Heart left ventricle (tissue), 13 donors: ENCODE measurements at regions not wholly inside any gene's neighbourhood (a gene's known extent, or its start where the extent isn't known, plus 50 kb on each side); places are given as distances from the start of the nearest gene placed in this dataset.

Experiments used
- POLR2A ChIP-seq, 2 donors: fragments of 450-650 bp; IDR thresholded peaks; one replicate each; pipeline ENCODE4 v1.6.1; 2017; ENCODE audit warnings: antibody characterized with exemption in 2 of 2, mild to moderate bottlenecking in 2 of 2, moderate library complexity in 2 of 2
- TF ChIP-seq, protein P1 (sequence below), 12 donors: fragments of 200-600 bp; sonication (generic) in 4 of 12; IDR thresholded peaks; one replicate each; pipeline versions ENCODE4 v1.5.0 to v1.8.0; 2018 to 2022; ENCODE audit warnings: antibody characterized with exemption in 12 of 12, mild to moderate bottlenecking in 5 of 12
- donor health status: ischemic (EF 13 %, LVEDD 7.1; RV severe dilation, severe dysfunction).
- donor health status: DM: no; HTN: yes; CAD: no.
- donor health status: DM: no; HTN: no; CAD: no.
- donor health status: ischemic (EF 25% LVEDD 6.9; RV normal size, moderate dysfunction).
- donor health status: ischemic (EF 25% LVEDD 5.7; RV mildly dilated, moderate dysfunction).
- donor health status: ischemic (EF 35%, LVEDD 5.7; RV mildly dilated, moderate dysfunction).
- donor health status: nonischemic (EF 11% LVEDD 7.7; RV severe dilation, severe dysfunction).
- donor health status: DM: yes; HTN: yes; CAD: no.
- donor health status: PGD.
- donor health status: ischemic (EF 29% LVEDD 5.4; RV normal size, mild dysfunction).
- donor health status: nonischemic (EF 23%, LVEDD 6.1; RV moderate dilation, normal function).

DNA sequence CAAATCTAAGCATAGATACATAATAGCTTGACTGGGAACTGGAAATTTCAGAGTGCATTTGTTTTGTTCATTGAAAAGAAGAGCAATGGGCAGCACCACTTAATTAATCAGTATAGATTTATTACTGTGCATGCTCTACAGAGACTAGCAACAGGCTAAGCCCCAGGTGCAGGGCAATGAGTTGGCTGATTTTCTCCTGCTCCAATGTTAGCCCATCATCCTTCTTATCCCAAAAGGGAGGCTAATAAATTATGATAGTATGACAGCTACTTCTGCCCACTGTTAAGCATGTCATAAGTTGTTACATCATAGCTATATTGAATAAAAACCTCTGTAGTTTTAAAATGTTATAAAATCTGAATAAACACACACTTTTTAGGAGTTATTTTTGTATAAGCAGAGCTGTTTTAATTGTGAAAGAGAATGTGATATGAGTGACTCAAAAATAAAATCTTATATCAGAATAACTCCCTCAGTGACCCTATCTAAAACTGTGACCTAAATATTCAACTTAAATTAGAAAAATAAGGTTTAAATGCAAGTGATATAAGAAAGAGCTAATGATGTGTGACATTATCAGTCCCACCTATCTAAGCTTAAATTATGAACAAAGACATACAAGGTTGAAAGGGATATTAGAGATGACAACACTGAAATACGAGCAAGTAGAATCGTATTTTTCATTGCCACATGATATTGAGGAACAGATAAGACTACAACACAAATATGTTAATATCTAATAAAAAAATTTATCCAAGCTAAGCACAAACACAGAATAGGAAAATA lies 967.3 kb upstream of the ADGRB3 start:
- TF ChIP-seq, protein P1, sequence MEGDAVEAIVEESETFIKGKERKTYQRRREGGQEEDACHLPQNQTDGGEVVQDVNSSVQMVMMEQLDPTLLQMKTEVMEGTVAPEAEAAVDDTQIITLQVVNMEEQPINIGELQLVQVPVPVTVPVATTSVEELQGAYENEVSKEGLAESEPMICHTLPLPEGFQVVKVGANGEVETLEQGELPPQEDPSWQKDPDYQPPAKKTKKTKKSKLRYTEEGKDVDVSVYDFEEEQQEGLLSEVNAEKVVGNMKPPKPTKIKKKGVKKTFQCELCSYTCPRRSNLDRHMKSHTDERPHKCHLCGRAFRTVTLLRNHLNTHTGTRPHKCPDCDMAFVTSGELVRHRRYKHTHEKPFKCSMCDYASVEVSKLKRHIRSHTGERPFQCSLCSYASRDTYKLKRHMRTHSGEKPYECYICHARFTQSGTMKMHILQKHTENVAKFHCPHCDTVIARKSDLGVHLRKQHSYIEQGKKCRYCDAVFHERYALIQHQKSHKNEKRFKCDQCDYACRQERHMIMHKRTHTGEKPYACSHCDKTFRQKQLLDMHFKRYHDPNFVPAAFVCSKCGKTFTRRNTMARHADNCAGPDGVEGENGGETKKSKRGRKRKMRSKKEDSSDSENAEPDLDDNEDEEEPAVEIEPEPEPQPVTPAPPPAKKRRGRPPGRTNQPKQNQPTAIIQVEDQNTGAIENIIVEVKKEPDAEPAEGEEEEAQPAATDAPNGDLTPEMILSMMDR (IDR thresholded peaks at IDR 0.05) = no peak
- no peak for TF ChIP-seq POLR2A (IDR thresholded peaks at IDR 0.05)
